PC-3 (cell line): ENCODE measurements at regions not wholly inside any gene's neighbourhood (a gene's known extent, or its start where the extent isn't known, plus 50 kb on each side); places are given as distances from the start of the nearest gene placed in this dataset.
A peak's percentile ranks its signal among the peaks of the same experiment; 100 is the strongest.

ENCODE experiments used
- ATAC-seq: fragments of 200-7000 bp; cut with Tn5 transposase; 2 replicates; pipeline ENCODE4 v1.9.1; 2020; ENCODE audit warnings: mild to moderate bottlenecking, moderate library complexity
- BruUV-seq: library from RNA; stranded (reverse); fragments of 400-500 nt; replicated peaks from 2 replicates; lab custom pipeline; 2021; lab: Mats Ljungman, UMichigan
- CTCF ChIA-PET: fragments of 300-600 bp; sonication (Branson Sonifier 250); formaldehyde crosslinking; loops from one replicate; lab custom pipeline; 2022; ENCODE audit warnings: antibody characterized with exemption; lab: Charles Lee
- POLR2A ChIA-PET: fragments of 300-600 bp; sonication (Branson Sonifier 250); formaldehyde crosslinking; loops from one replicate; lab custom pipeline; 2022; ENCODE audit warnings: antibody characterized with exemption; ENCODE audit not compliant: unreplicated experiment; lab: Charles Lee
- DNase-seq: peaks from one replicate; pipeline ENCODE4 v3.0.0-alpha.2; 2015
- H2AFZ ChIP-seq: fragments of 300-600 bp; sonication (generic); 2 replicates; pipeline ENCODE4 v1.6.0; 2016; ENCODE audit warnings: antibody characterized with exemption, low read length
- H3F3A ChIP-seq: fragments of 300-600 bp; sonication (generic); one replicate; pipeline ENCODE4 v1.6.0; 2017; ENCODE audit warnings: antibody characterized with exemption, low read length, control low read depth, mild to moderate bottlenecking; ENCODE audit not compliant: unreplicated experiment
- H3K27ac ChIP-seq: fragments of 300-600 bp; sonication (generic); 2 replicates; pipeline ENCODE4 v1.5.1; 2016; ENCODE audit warnings: mild to moderate bottlenecking, low read length
- H3K27me3 ChIP-seq: fragments of 300-600 bp; sonication (generic); 2 replicates; pipeline ENCODE4 v1.6.1; 2016; ENCODE audit warnings: low read length, mixed read lengths
- H3K36me3 ChIP-seq: fragments of 300-600 bp; sonication (generic); 2 replicates; pipeline ENCODE4 v1.6.1; 2016; ENCODE audit warnings: low read depth, mixed run types, low read length, mixed read lengths
- H3K4me1 ChIP-seq: fragments of 300-600 bp; sonication (generic); 2 replicates; pipeline ENCODE4 v1.5.1; 2016; ENCODE audit warnings: low read length; ENCODE audit not compliant: insufficient read depth
- H3K4me2 ChIP-seq: fragments of 300-600 bp; sonication (generic); 2 replicates; pipeline ENCODE4 v1.6.0; 2016; ENCODE audit warnings: low read length
- H3K4me3 ChIP-seq: fragments of 300-600 bp; sonication (generic); 2 replicates; pipeline ENCODE4 v1.5.1; 2016; ENCODE audit warnings: mild to moderate bottlenecking, low read length, mixed read lengths
- H3K79me2 ChIP-seq: fragments of 300-600 bp; sonication (generic); 2 replicates; pipeline ENCODE4 v1.6.1; 2017; ENCODE audit warnings: low read length, mixed read lengths
- H3K9ac ChIP-seq: fragments of 300-600 bp; sonication (generic); 2 replicates; pipeline ENCODE4 v1.6.0; 2016; ENCODE audit warnings: mild to moderate bottlenecking, low read length
- H3K9me2 ChIP-seq: fragments of 300-600 bp; sonication (generic); replicated peaks from 2 replicates; pipeline ENCODE4 v1.6.1; 2016; ENCODE audit warnings: mixed run types, low read length, mixed read lengths
- H3K9me3 ChIP-seq: fragments of 300-600 bp; sonication (generic); 2 replicates; pipeline ENCODE4 v1.6.1; 2016; ENCODE audit warnings: low read length, mixed read lengths
- H4K20me1 ChIP-seq: fragments of 300-600 bp; sonication (generic); 2 replicates; pipeline ENCODE4 v1.6.1; 2016; ENCODE audit warnings: low read length, mixed read lengths
- EZH2 ChIP-seq: fragments of 300-600 bp; sonication (generic); IDR thresholded peaks from one replicate; pipeline ENCODE4 v1.6.1; 2017; ENCODE audit warnings: antibody characterized with exemption, mild to moderate bottlenecking, low read length; ENCODE audit not compliant: unreplicated experiment
- EZH2phosphoT487 ChIP-seq: fragments of 300-600 bp; sonication (generic); IDR thresholded peaks from 2 replicates; pipeline ENCODE4 v1.6.1; 2018; ENCODE audit warnings: mild to moderate bottlenecking, antibody characterized with exemption, low read length, borderline replicate concordance
- intact Hi-C: fragments of 100-400 bp; cut with micrococcal nuclease; formaldehyde crosslinking; loops from 2 replicates; pipeline ENCODE4 v1.9.0; 2023
- TF ChIP-seq, protein P1 (sequence below): fragments of 300-600 bp; sonication (generic); conservative IDR thresholded peaks from 2 replicates; pipeline ENCODE4 v1.5.1; 2017; ENCODE audit warnings: antibody characterized with exemption, low read depth, mild to moderate bottlenecking, low read length

DNA sequence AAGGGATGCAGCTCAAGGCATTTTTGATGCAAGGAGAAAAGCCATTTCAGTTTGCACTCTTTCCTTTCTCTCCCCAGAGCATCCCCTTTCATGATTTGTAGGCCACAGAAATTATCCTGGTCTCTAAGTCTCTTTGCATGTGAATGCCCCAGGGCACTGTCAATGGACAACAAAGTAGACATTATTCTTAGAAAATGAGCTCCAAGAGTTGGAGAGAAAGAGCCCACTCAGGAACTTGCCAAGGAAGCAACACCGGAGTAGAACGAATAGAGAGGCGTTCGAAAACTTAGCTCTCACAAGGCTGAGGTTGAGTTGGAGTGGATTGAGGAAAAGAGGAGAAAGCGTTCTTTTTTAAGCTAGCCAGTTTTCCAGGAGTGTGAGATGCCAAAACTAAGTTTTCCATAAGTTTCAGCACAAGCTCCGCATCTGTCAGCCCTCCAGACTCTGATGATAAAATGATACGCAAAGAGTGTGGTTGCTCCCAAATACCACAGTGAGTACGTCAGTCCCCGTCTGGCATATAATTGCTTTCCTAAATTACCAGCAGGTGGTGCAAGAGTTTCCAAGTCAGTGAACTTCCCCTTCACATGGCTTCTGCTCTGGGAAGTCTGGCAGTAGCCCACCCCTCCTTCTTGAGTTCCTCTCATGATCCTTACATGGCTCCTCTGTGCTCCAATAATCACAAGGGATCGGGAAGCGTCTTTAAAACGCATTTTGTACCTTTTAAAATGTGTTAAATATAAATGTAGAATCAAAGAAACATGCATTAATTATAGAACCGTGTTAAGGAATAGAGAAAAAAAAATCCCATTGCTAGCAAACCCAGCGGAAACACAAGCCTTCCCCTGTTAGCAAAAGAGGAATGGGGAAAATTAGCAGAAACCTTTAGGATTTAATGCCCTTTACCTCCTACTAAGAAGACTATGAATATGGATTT lies 1060.6 kb upstream of the FANCL start:
- no peaks in the 10 kb centered on the region for H3K79me2 ChIP-seq
- ChIA-PET CTCF (interaction anchor here (0.5 to 0.7 kb wide), 2 partner anchors 10 to 1025 kb away, joined by 4 read pairs; no protein-coding TSS in a partner anchor), POLR2A (no interaction called here)
- no peaks in the 10 kb centered on the region for H3K36me3 ChIP-seq
- H3K9ac ChIP-seq, result no peak overlapping the region
- no peak overlapping the region for H2AFZ ChIP-seq
- no peak overlapping the region for H3K4me3 ChIP-seq
- H3K9me2 ChIP-seq, result no peaks in the 10 kb centered on the region
- no peaks in the 10 kb centered on the region for H4K20me1 ChIP-seq
- TF ChIP-seq EZH2phosphoT487 (no peak), EZH2 (no peak)
- TF ChIP-seq, protein P1, sequence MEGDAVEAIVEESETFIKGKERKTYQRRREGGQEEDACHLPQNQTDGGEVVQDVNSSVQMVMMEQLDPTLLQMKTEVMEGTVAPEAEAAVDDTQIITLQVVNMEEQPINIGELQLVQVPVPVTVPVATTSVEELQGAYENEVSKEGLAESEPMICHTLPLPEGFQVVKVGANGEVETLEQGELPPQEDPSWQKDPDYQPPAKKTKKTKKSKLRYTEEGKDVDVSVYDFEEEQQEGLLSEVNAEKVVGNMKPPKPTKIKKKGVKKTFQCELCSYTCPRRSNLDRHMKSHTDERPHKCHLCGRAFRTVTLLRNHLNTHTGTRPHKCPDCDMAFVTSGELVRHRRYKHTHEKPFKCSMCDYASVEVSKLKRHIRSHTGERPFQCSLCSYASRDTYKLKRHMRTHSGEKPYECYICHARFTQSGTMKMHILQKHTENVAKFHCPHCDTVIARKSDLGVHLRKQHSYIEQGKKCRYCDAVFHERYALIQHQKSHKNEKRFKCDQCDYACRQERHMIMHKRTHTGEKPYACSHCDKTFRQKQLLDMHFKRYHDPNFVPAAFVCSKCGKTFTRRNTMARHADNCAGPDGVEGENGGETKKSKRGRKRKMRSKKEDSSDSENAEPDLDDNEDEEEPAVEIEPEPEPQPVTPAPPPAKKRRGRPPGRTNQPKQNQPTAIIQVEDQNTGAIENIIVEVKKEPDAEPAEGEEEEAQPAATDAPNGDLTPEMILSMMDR, result peak; percentile 71
- DNase-seq (peak; percentile 79), ATAC-seq (peak; percentile 77)
- no peaks in the 10 kb centered on the region for H3K4me1 ChIP-seq
- H3F3A ChIP-seq, result no peaks in the 10 kb centered on the region
- no peaks in the 10 kb centered on the region for H3K9me3 ChIP-seq
- H3K4me2 ChIP-seq, result no peak overlapping the region
- no TSS peak for BruUV-seq
- intact Hi-C loops, result loop anchor here (5.0 kb wide), 2 partner anchors 1251 to 1266 kb away; partner anchors contain the start of gene BCL11A
- peaks cover 33% of the 10 kb centered on the region for H3K27me3 ChIP-seq
- no peak overlapping the region for H3K27ac ChIP-seq

DNA sequence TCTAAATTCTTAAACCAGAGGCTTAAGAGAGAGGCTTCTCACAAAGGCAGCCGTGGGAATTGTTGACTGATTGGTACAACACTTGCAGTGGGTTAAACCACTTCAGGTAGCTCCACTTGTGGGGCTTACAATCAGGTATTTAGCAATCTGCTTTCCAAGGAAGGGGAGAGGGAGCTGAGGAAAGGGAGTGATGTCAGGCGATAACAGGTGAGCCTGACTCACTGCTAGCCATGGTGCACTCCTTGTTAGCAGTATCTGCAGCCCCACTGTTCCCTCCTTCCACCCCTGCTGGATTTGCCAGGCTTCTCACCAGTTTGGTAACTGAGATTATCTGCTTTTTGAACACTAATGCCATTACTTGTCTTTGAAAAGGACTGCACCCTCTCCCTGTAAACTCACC lies 1056.7 kb upstream of the FANCL start:
- no peak overlapping the region for H3K4me3 ChIP-seq
- H3K27ac ChIP-seq, result no peak overlapping the region
- intact Hi-C loops, result no loop called here
- no peak overlapping the region for H3K4me2 ChIP-seq
- no peaks in the 10 kb centered on the region for H3K4me1 ChIP-seq
- no peaks in the 10 kb centered on the region for H3K79me2 ChIP-seq
- TF ChIP-seq, protein P1, result no peak
- TF ChIP-seq EZH2phosphoT487 (no peak), EZH2 (no peak)
- no peaks in the 10 kb centered on the region for H4K20me1 ChIP-seq
- no peak overlapping the region for H2AFZ ChIP-seq
- CTCF ChIA-PET, result no interaction called here
- DNase-seq, result no peak
- no peaks in the 10 kb centered on the region for H3K9me2 ChIP-seq
- BruUV-seq, result no TSS peak
- H3K9ac ChIP-seq, result no peak overlapping the region
- H3F3A ChIP-seq, result no peaks in the 10 kb centered on the region
- no peak for ATAC-seq
- POLR2A ChIA-PET, result no interaction called here
- H3K9me3 ChIP-seq, result no peaks in the 10 kb centered on the region
- no peaks in the 10 kb centered on the region for H3K36me3 ChIP-seq
- peaks cover 26% of the 10 kb centered on the region for H3K27me3 ChIP-seq

DNA sequence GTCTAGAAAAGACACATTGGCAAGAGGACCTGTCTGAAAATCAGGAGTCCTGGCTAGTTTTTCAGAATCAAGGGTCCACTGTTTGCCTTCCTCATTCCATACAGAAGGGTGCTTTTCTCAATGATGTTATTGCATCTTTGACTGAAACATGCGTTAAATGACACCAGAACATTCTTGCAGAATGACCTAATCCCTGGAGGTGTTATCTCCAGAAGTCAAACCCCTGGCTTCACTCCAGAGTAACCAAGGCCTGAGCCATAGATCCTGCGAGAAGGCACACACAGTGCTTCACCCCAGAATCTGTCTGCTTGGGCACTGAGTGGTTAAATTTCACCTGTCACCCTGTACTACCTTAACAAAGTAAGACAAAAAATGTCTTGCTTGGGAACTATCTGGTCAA lies 1055.2 kb upstream of the FANCL start:
- H3K9me3 ChIP-seq, result no peaks in the 10 kb centered on the region
- no peak for DNase-seq
- POLR2A ChIA-PET, result no interaction called here
- CTCF ChIA-PET, result no interaction called here
- no peaks in the 10 kb centered on the region for H3K9me2 ChIP-seq
- H2AFZ ChIP-seq, result no peak overlapping the region
- no peak overlapping the region for H3K4me3 ChIP-seq
- no TSS peak for BruUV-seq
- H4K20me1 ChIP-seq, result no peaks in the 10 kb centered on the region
- TF ChIP-seq, protein P1, result no peak
- TF ChIP-seq EZH2phosphoT487, result no peak
- no peak for TF ChIP-seq EZH2
- H3K27ac ChIP-seq, result no peak overlapping the region
- no peak overlapping the region for H3K9ac ChIP-seq
- no peaks in the 10 kb centered on the region for H3K79me2 ChIP-seq
- peaks cover 27% of the 10 kb centered on the region; the same call in 1 of the 2 replicates for H3K27me3 ChIP-seq
- H3K4me1 ChIP-seq, result no peaks in the 10 kb centered on the region
- no peak for ATAC-seq
- H3K4me2 ChIP-seq, result no peak overlapping the region
- intact Hi-C loops, result no loop called here
- H3K36me3 ChIP-seq, result no peaks in the 10 kb centered on the region
- no peaks in the 10 kb centered on the region for H3F3A ChIP-seq
